ENCODE measurements at regions not wholly inside any gene's neighbourhood (a gene's known extent, or its start where the extent isn't known, plus 50 kb on each side); places are given as distances from the start of the nearest gene placed in this dataset.

GRCh38 chr11:95661162-95661561 is 128.4 kb downstream of the FAM76B start:
- RAD21 ChIA-PET (ENCODE audit: low non-redundant PET in 1 of 2, low total read pairs in 2 of 2, uncharacterized antibody in 2 of 2, unreplicated experiment in 2 of 2), result no interaction called here
- DNase-seq (ENCODE audit: low read depth, low spot score) (no peak), ATAC-seq (no peak)
- POLR2A ChIA-PET, result no interaction called here
- no peaks in the 10 kb centered on the region for H3K9me2 ChIP-seq (ENCODE audit: insufficient read depth)
- no peaks in the 10 kb centered on the region for H3K9me3 ChIP-seq (ENCODE audit: control insufficient read depth in 1 of 2, insufficient read depth in 1 of 2, low read depth in 1 of 2, low read length in 2 of 2)
- H2AFZ ChIP-seq (ENCODE audit: low read depth, low read length, poor library complexity, severe bottlenecking), result no peak overlapping the region
- CTCF ChIA-PET, result interaction anchor here (1.5 kb wide), 1 partner anchor 44 kb away, joined by 6 read pairs; no protein-coding TSS in a partner anchor
- no peaks in the 10 kb centered on the region for H3K4me1 ChIP-seq (ENCODE audit: control insufficient read depth in 1 of 2, insufficient read depth in 2 of 2, low read length in 2 of 2)
- TF ChIP-seq MAX (IDR thresholded peaks at IDR 0.05), result no peak
- no peak for TF ChIP-seq RAD21 (IDR thresholded peaks at IDR 0.05; ENCODE audit: low read depth)
- no peak for TF ChIP-seq TCF7L2 (IDR thresholded peaks at IDR 0.05; ENCODE audit: borderline replicate concordance, extremely low read depth, insufficient read depth, insufficient read length)
- TF ChIP-seq FOSL1 (IDR thresholded peaks at IDR 0.05; ENCODE audit: low read depth), result no peak
- no peak for TF ChIP-seq POLR2AphosphoS5 (IDR thresholded peaks at IDR 0.05; ENCODE audit: low read depth, low read length)
- no peak for TF ChIP-seq ZBTB33 (IDR thresholded peaks at IDR 0.05; ENCODE audit: extremely low read depth, insufficient replicate concordance, low read length)
- TF ChIP-seq ATF3 (IDR thresholded peaks at IDR 0.05), result no peak
- TF ChIP-seq POLR2A (IDR thresholded peaks at IDR 0.05; ENCODE audit: borderline replicate concordance, extremely low read depth, insufficient read depth, insufficient read length), result no peak
- TF ChIP-seq SP1 (IDR thresholded peaks at IDR 0.05; ENCODE audit: low read depth), result no peak
- no peak for TF ChIP-seq ELF1 (IDR thresholded peaks at IDR 0.05; ENCODE audit: borderline replicate concordance, low read depth)
- TF ChIP-seq JUND (IDR thresholded peaks at IDR 0.05), result no peak
- H4K20me1 ChIP-seq (ENCODE audit: insufficient read depth), result no peaks in the 10 kb centered on the region
- no peak overlapping the region for H3K9ac ChIP-seq (ENCODE audit: low read length)
- intact Hi-C loops (cut with micrococcal nuclease), result no loop called here
- H3K79me2 ChIP-seq (ENCODE audit: insufficient read depth, low read length), result no peaks in the 10 kb centered on the region
- peaks cover 7% of the 10 kb centered on the region; the same call in 1 of the 2 replicates for H3K27me3 ChIP-seq (ENCODE audit: insufficient read depth, low read length)
- no peak overlapping the region for H3K4me2 ChIP-seq (ENCODE audit: low read length)
- no peaks in the 10 kb centered on the region for H3K36me3 ChIP-seq (ENCODE audit: control insufficient read depth in 1 of 2, insufficient read depth in 2 of 2, low read length in 2 of 2)
- BruUV-seq (replicated peaks), result no TSS peak
- H3K4me3 ChIP-seq (replicated peaks in 1 of 2; ENCODE audit: low read depth in 1 of 2, low read length in 2 of 2), result no peak overlapping the region
- no peak overlapping the region for H3K27ac ChIP-seq (ENCODE audit: low read depth, low read length)

All from HCT116 (cell line).